Upper lobe of left lung (tissue), 4 donors: ENCODE measurements at regions not wholly inside any gene's neighbourhood (a gene's known extent, or its start where the extent isn't known, plus 50 kb on each side); places are given as distances from the start of the nearest gene placed in this dataset.

ENCODE experiments used
- POLR2A ChIP-seq, 4 donors: fragments of 450-650 bp; IDR thresholded peaks; one replicate each; pipeline ENCODE4 v1.5.1; 2016 to 2017; ENCODE audit warnings: antibody characterized with exemption in 4 of 4, mild to moderate bottlenecking in 2 of 4
- TF ChIP-seq, protein P1 (sequence below), 6 experiments: fragments of 450-650 bp in 4 of 6; fragments of 200-600 bp in 2 of 6; sonication (generic) in 2 of 6; IDR thresholded peaks; one replicate each; pipeline ENCODE4 v1.5.1; 2016 to 2019; ENCODE audit warnings: antibody characterized with exemption in 6 of 6

DNA sequence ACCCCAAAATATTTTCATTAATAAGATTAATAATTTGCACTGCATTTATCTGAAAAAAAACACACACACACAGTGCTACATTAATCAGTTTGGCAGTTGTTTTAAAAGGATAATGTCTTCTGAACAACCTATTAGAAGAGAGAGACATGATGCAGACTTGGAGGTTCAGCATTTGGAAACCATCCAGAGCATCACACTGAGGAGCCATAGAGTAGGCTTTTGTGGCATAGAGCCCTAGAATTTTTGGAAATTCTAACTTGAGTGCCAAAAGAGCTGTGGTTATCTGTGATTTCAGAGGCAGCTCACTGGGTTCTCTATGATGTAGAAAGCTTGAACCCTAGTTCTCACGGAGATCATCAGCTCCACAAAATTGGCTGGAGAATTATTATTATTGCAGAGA, 90.2 kb downstream of the RFC3 start:
- TF ChIP-seq, protein P1, sequence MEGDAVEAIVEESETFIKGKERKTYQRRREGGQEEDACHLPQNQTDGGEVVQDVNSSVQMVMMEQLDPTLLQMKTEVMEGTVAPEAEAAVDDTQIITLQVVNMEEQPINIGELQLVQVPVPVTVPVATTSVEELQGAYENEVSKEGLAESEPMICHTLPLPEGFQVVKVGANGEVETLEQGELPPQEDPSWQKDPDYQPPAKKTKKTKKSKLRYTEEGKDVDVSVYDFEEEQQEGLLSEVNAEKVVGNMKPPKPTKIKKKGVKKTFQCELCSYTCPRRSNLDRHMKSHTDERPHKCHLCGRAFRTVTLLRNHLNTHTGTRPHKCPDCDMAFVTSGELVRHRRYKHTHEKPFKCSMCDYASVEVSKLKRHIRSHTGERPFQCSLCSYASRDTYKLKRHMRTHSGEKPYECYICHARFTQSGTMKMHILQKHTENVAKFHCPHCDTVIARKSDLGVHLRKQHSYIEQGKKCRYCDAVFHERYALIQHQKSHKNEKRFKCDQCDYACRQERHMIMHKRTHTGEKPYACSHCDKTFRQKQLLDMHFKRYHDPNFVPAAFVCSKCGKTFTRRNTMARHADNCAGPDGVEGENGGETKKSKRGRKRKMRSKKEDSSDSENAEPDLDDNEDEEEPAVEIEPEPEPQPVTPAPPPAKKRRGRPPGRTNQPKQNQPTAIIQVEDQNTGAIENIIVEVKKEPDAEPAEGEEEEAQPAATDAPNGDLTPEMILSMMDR (IDR thresholded peaks at IDR 0.05), result no peak
- TF ChIP-seq POLR2A (IDR thresholded peaks at IDR 0.05), result no peak
